BLaER1 treated with 17β-estradiol and CSF1 and Interleukin-3, amounts not matched to agents 10 nM and 100 nM (cell line): ENCODE measurements at regions not wholly inside any gene's neighbourhood (a gene's known extent, or its start where the extent isn't known, plus 50 kb on each side); places are given as distances from the start of the nearest gene placed in this dataset.

Experiments used
- H3K27ac ChIP-seq, 11 experiments: shearing (Covaris generic); formaldehyde crosslinking; 2 replicates each; pipeline ENCODE4 v1.8.1; 2022
- H3K27me3 ChIP-seq, 11 experiments: shearing (Covaris generic); formaldehyde crosslinking; 2 replicates each; pipeline ENCODE4 v1.8.1; 2022
- H3K36me3 ChIP-seq, 11 experiments: shearing (Covaris generic); formaldehyde crosslinking; 2 replicates each; pipeline ENCODE4 v1.8.1; 2022
- H3K4me1 ChIP-seq, 10 experiments: shearing (Covaris generic); formaldehyde crosslinking; 2 replicates each; pipeline ENCODE4 v1.8.1; 2022
- H3K4me2 ChIP-seq, 11 experiments: shearing (Covaris generic); formaldehyde crosslinking; 2 replicates each; pipeline ENCODE4 v1.8.1; 2022
- H3K4me3 ChIP-seq, 10 experiments: shearing (Covaris generic); formaldehyde crosslinking; 2 replicates each; pipeline ENCODE4 v1.8.1; 2022
- H3K9ac ChIP-seq, 11 experiments: shearing (Covaris generic); formaldehyde crosslinking; 2 replicates each; pipeline ENCODE4 v1.8.1; 2022
- H3K9me3 ChIP-seq, 11 experiments: shearing (Covaris generic); formaldehyde crosslinking; replicated peaks in 1 of 11; 2 replicates each; pipeline ENCODE4 v1.8.1; 2022
- H4K20me1 ChIP-seq, 11 experiments: shearing (Covaris generic); formaldehyde crosslinking; 2 replicates each; pipeline ENCODE4 v1.8.1; 2022
- Cebpa-rat ChIP-seq, 11 experiments: shearing (Covaris generic); IDR thresholded peaks; 2 replicates each; pipeline ENCODE4 v1.8.1; 2022

GRCh38 chr9:22683700-22684075 lies 237.1 kb downstream of the DMRTA1 start:
- peak overlapping the region in 2 of 11 experiments; percentile 45 to 50; a peak in 2 of 22 replicates for H3K9ac ChIP-seq
- H4K20me1 ChIP-seq, result no peaks in the 10 kb centered on the region

GRCh38 chr9:22693156-22693555 lies 246.5 kb downstream of the DMRTA1 start:
- no peaks in the 10 kb centered on the region for H3K27me3 ChIP-seq
- no peaks in the 10 kb centered on the region for H4K20me1 ChIP-seq
- H3K9me3 ChIP-seq, result no peaks in the 10 kb centered on the region
- no peak overlapping the region for H3K27ac ChIP-seq
- H3K4me3 ChIP-seq, result no peak overlapping the region
- TF ChIP-seq Cebpa-rat (IDR thresholded peaks at IDR 0.05), result no peak
- H3K9ac ChIP-seq, result no peak overlapping the region
- no peaks in the 10 kb centered on the region for H3K36me3 ChIP-seq
- no peaks in the 10 kb centered on the region for H3K4me1 ChIP-seq
- H3K4me2 ChIP-seq, result no peak overlapping the region

More at GRCh38 chr9:22683700-22684075, 237.1 kb downstream of the DMRTA1 start:
- peaks cover 0 to 32% (median 12%) of the 10 kb centered on the region in 10 experiments; a peak in 10 of 20 replicates for H3K4me1 ChIP-seq
- peak overlapping the region in 4 of 11 experiments; percentile 32 to 78 (median 72); a peak in 6 of 22 replicates for H3K27ac ChIP-seq
- H3K4me2 ChIP-seq, result peak overlapping the region in 5 of 11 experiments; percentile 25 to 70 (median 55); a peak in 8 of 22 replicates
- peaks cover 0 to 13% (median 0%) of the 10 kb centered on the region in 11 experiments; a peak in 4 of 22 replicates for H3K9me3 ChIP-seq
- H3K27me3 ChIP-seq, result no peaks in the 10 kb centered on the region
- no peak overlapping the region for H3K4me3 ChIP-seq
- TF ChIP-seq Cebpa-rat (IDR thresholded peaks at IDR 0.05), result no peak
- no peaks in the 10 kb centered on the region for H3K36me3 ChIP-seq

GRCh38 chr9:22700171-22700570 lies 253.5 kb downstream of the DMRTA1 start:
- Histone ChIP-seq H3K9me3 (no peaks in the 10 kb centered on the region), H3K9ac (no peak overlapping the region), H3K27me3 (no peaks in the 10 kb centered on the region), H3K4me2 (no peak overlapping the region), H3K36me3 (no peaks in the 10 kb centered on the region), H3K27ac (no peak overlapping the region), H3K4me3 (no peak overlapping the region), H3K4me1 (no peaks in the 10 kb centered on the region), H4K20me1 (no peaks in the 10 kb centered on the region)
- TF ChIP-seq Cebpa-rat (IDR thresholded peaks at IDR 0.05), result no peak

- TF ChIP-seq Cebpa-rat (IDR thresholded peaks at IDR 0.05), result no peak
- H3K9me3 ChIP-seq, result peaks cover 0 to 1% (median 0%) of the 10 kb centered on the region in 11 experiments; a peak in 1 of 22 replicates
- H4K20me1 ChIP-seq, result no peaks in the 10 kb centered on the region
- H3K4me2 ChIP-seq, result no peak overlapping the region
- H3K4me3 ChIP-seq, result no peak overlapping the region
- no peaks in the 10 kb centered on the region for H3K4me1 ChIP-seq
- H3K9ac ChIP-seq, result no peak overlapping the region
- no peaks in the 10 kb centered on the region for H3K27me3 ChIP-seq
- H3K27ac ChIP-seq, result no peak overlapping the region
- no peaks in the 10 kb centered on the region for H3K36me3 ChIP-seq
These were observed 272.0 kb downstream of the DMRTA1 start for GRCh38 chr9:22718653-22719052.

- H3K9me3 ChIP-seq, result peaks cover 0 to 7% (median 0%) of the 10 kb centered on the region in 11 experiments; a peak in 3 of 22 replicates
- TF ChIP-seq Cebpa-rat (IDR thresholded peaks at IDR 0.05), result no peak
- H3K4me3 ChIP-seq, result no peak overlapping the region
- no peaks in the 10 kb centered on the region for H3K4me1 ChIP-seq
- no peaks in the 10 kb centered on the region for H3K36me3 ChIP-seq
- no peak overlapping the region for H3K4me2 ChIP-seq
- H3K27ac ChIP-seq, result no peak overlapping the region
- no peaks in the 10 kb centered on the region for H3K27me3 ChIP-seq
- H3K9ac ChIP-seq, result no peak overlapping the region
- H4K20me1 ChIP-seq, result no peaks in the 10 kb centered on the region
These were observed 275.9 kb downstream of the DMRTA1 start for GRCh38 chr9:22722492-22722891.

GRCh38 chr9:22731786-22732185 lies 285.2 kb downstream of the DMRTA1 start:
- Histone ChIP-seq H3K4me1 (no peaks in the 10 kb centered on the region), H3K9ac (no peak overlapping the region), H3K9me3 (no peaks in the 10 kb centered on the region), H3K27me3 (no peaks in the 10 kb centered on the region), H3K27ac (no peak overlapping the region), H3K36me3 (no peaks in the 10 kb centered on the region), H3K4me2 (no peak overlapping the region), H4K20me1 (no peaks in the 10 kb centered on the region), H3K4me3 (no peak overlapping the region)
- TF ChIP-seq Cebpa-rat (IDR thresholded peaks at IDR 0.05), result no peak

GRCh38 chr9:22739712-22740111 lies 293.1 kb downstream of the DMRTA1 start:
- H3K27ac ChIP-seq, result no peak overlapping the region
- no peaks in the 10 kb centered on the region for H3K36me3 ChIP-seq
- no peaks in the 10 kb centered on the region for H3K9me3 ChIP-seq
- H3K9ac ChIP-seq, result no peak overlapping the region
- no peaks in the 10 kb centered on the region for H4K20me1 ChIP-seq
- H3K27me3 ChIP-seq, result no peaks in the 10 kb centered on the region
- no peak overlapping the region for H3K4me2 ChIP-seq
- no peaks in the 10 kb centered on the region for H3K4me1 ChIP-seq
- TF ChIP-seq Cebpa-rat (IDR thresholded peaks at IDR 0.05), result no peak
- no peak overlapping the region for H3K4me3 ChIP-seq

- Histone ChIP-seq H3K27ac (no peak overlapping the region), H3K36me3 (no peaks in the 10 kb centered on the region), H3K9me3 (no peaks in the 10 kb centered on the region), H3K4me1 (no peaks in the 10 kb centered on the region), H4K20me1 (no peaks in the 10 kb centered on the region), H3K9ac (no peak overlapping the region), H3K4me3 (no peak overlapping the region), H3K4me2 (no peak overlapping the region), H3K27me3 (no peaks in the 10 kb centered on the region)
- TF ChIP-seq Cebpa-rat (IDR thresholded peaks at IDR 0.05), result no peak
These were observed 294.2 kb downstream of the DMRTA1 start for GRCh38 chr9:22740781-22741180.

GRCh38 chr9:22742401-22742800 lies 295.8 kb downstream of the DMRTA1 start:
- Histone ChIP-seq H3K9me3 (no peaks in the 10 kb centered on the region), H3K4me3 (no peak overlapping the region), H3K27me3 (no peaks in the 10 kb centered on the region), H4K20me1 (no peaks in the 10 kb centered on the region), H3K9ac (no peak overlapping the region), H3K36me3 (no peaks in the 10 kb centered on the region), H3K27ac (no peak overlapping the region), H3K4me1 (no peaks in the 10 kb centered on the region), H3K4me2 (no peak overlapping the region)
- TF ChIP-seq Cebpa-rat (IDR thresholded peaks at IDR 0.05), result no peak

- H4K20me1 ChIP-seq, result no peaks in the 10 kb centered on the region
- no peaks in the 10 kb centered on the region for H3K4me1 ChIP-seq
- H3K4me2 ChIP-seq, result no peak overlapping the region
- no peak overlapping the region for H3K4me3 ChIP-seq
- H3K9ac ChIP-seq, result no peak overlapping the region
- TF ChIP-seq Cebpa-rat (IDR thresholded peaks at IDR 0.05), result no peak
- no peaks in the 10 kb centered on the region for H3K27me3 ChIP-seq
- H3K27ac ChIP-seq, result no peak overlapping the region
- no peaks in the 10 kb centered on the region for H3K9me3 ChIP-seq
- H3K36me3 ChIP-seq, result no peaks in the 10 kb centered on the region
These were observed 327.0 kb downstream of the DMRTA1 start for GRCh38 chr9:22773501-22774220.
